Tibial artery (tissue), 4 donors: ENCODE measurements at regions not wholly inside any gene's neighbourhood (a gene's known extent, or its start where the extent isn't known, plus 50 kb on each side); places are given as distances from the start of the nearest gene placed in this dataset.

Experiments used
- DNase-seq, 2 donors: peaks; one replicate each; pipeline ENCODE4 v3.0.0-alpha.2; 2019
- H3K27ac ChIP-seq, 2 donors: fragments of 200-600 bp; sonication (generic) in 1 of 2; 1 replicate in 1 of 2; 2 replicates in 1 of 2; pipeline ENCODE4 v1.5.1; 2018 to 2019; ENCODE audit warnings: mild to moderate bottlenecking in 1 of 2
- H3K27me3 ChIP-seq, 2 donors: fragments of 200-600 bp; sonication (generic) in 1 of 2; one replicate each; pipeline versions ENCODE4 v1.5.1 to v1.6.0; 2016 to 2019
- H3K36me3 ChIP-seq, 3 donors: fragments of 200-600 bp; sonication (generic) in 2 of 3; one replicate each; pipeline ENCODE4 v1.5.1; 2016 to 2019; ENCODE audit warnings: mild to moderate bottlenecking in 2 of 3
- H3K4me1 ChIP-seq, 4 donors: fragments of 200-600 bp; sonication (generic) in 2 of 4; 1 replicate in 3 of 4; 2 replicates in 1 of 4; pipeline ENCODE4 v1.5.1; 2016 to 2019
- H3K4me3 ChIP-seq, 2 donors: fragments of 200-600 bp; sonication (generic) in 1 of 2; 1 replicate in 1 of 2; 2 replicates in 1 of 2; pipeline ENCODE4 v1.5.1; 2018 to 2019; ENCODE audit warnings: mild to moderate bottlenecking in 2 of 2
- H3K9me3 ChIP-seq, 3 donors: fragments of 200-600 bp; sonication (generic) in 1 of 3; one replicate each; pipeline ENCODE4 v1.5.1; 2016 to 2019
- intact Hi-C: fragments of 100-400 bp; cut with DNase I; formaldehyde crosslinking; loops from one replicate; pipeline ENCODE4 v1.15.0; 2023; ENCODE audit warnings: low total_unique reads
- TF ChIP-seq, protein P1 (sequence below), 2 experiments: fragments of 200-600 bp in 1 of 2; fragments of 450-650 bp in 1 of 2; IDR thresholded peaks; one replicate each; pipeline ENCODE4 v1.5.1; 2017 to 2019; ENCODE audit warnings: antibody characterized with exemption in 2 of 2, mild to moderate bottlenecking in 1 of 2, moderate library complexity in 1 of 2

DNA sequence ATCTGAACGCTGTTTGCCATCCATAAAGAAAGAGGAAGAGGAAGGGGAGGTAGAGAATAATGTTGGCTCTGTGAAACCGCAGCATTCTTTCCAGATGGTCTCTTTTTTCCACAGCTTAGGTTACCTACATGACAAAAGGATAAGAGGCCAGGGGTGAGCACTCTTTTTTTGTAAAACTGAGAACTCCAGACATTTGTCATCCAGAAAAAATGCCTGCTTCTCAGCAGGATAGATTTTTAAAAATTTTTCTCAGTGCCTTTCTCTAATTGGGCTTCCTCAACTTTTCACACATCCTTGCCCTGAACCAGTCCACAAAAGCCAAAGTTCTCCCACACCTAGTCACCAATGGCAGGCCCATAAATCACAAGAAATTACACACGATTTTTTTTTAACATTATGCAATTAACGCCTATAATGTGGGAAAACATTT, 158.1 kb upstream of the TENM3 start:
- TF ChIP-seq, protein P1, sequence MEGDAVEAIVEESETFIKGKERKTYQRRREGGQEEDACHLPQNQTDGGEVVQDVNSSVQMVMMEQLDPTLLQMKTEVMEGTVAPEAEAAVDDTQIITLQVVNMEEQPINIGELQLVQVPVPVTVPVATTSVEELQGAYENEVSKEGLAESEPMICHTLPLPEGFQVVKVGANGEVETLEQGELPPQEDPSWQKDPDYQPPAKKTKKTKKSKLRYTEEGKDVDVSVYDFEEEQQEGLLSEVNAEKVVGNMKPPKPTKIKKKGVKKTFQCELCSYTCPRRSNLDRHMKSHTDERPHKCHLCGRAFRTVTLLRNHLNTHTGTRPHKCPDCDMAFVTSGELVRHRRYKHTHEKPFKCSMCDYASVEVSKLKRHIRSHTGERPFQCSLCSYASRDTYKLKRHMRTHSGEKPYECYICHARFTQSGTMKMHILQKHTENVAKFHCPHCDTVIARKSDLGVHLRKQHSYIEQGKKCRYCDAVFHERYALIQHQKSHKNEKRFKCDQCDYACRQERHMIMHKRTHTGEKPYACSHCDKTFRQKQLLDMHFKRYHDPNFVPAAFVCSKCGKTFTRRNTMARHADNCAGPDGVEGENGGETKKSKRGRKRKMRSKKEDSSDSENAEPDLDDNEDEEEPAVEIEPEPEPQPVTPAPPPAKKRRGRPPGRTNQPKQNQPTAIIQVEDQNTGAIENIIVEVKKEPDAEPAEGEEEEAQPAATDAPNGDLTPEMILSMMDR (IDR thresholded peaks at IDR 0.05) = no peak
- Histone ChIP-seq H3K27ac (no peak overlapping the region), H3K4me1 (no peaks in the 10 kb centered on the region), H3K27me3 (no peaks in the 10 kb centered on the region), H3K36me3 (no peaks in the 10 kb centered on the region), H3K4me3 (no peak overlapping the region), H3K9me3 (no peaks in the 10 kb centered on the region)
- DNase-seq = no peak
- intact Hi-C loops = no loop called here

GRCh38 chr4:182089326-182089725, 153.9 kb upstream of the TENM3 start:
- TF ChIP-seq, protein P1 (IDR thresholded peaks at IDR 0.05) = no peak
- no peak overlapping the region for H3K4me3 ChIP-seq
- no peaks in the 10 kb centered on the region for H3K36me3 ChIP-seq
- DNase-seq = no peak
- H3K4me1 ChIP-seq = no peaks in the 10 kb centered on the region
- H3K27ac ChIP-seq = no peak overlapping the region
- H3K9me3 ChIP-seq = no peaks in the 10 kb centered on the region
- H3K27me3 ChIP-seq = no peaks in the 10 kb centered on the region
- intact Hi-C loops = no loop called here

DNA sequence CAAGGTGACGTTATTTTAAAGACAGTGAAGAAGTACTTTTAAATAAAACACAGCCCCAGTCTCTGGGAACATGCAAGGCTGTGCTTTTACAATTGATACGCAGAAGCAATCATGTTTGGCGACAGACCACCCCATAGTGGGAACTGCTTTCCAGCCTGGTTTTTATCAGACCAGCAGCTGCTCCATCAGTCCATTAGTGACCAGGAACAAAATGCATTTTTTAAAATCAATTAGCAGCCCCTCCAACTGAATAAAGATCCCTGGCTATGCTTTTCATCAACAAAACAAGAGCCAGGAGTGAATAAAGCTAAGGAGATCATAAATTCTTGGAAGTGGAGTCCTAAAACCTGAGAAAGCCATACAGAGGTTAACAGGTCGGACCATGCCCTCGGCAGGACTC, 153.0 kb upstream of the TENM3 start:
- TF ChIP-seq, protein P1 (IDR thresholded peaks at IDR 0.05) = no peak
- H3K4me3 ChIP-seq = no peak overlapping the region
- H3K9me3 ChIP-seq = no peaks in the 10 kb centered on the region
- DNase-seq = no peak
- no peaks in the 10 kb centered on the region for H3K27me3 ChIP-seq
- no peak overlapping the region for H3K27ac ChIP-seq
- intact Hi-C loops = no loop called here
- no peaks in the 10 kb centered on the region for H3K4me1 ChIP-seq
- no peaks in the 10 kb centered on the region for H3K36me3 ChIP-seq

GRCh38 chr4:182091128-182091527, 152.1 kb upstream of the TENM3 start:
- Histone ChIP-seq H3K4me1 (no peaks in the 10 kb centered on the region), H3K36me3 (no peaks in the 10 kb centered on the region), H3K27ac (no peak overlapping the region), H3K27me3 (no peaks in the 10 kb centered on the region), H3K9me3 (no peaks in the 10 kb centered on the region), H3K4me3 (no peak overlapping the region)
- TF ChIP-seq, protein P1 (IDR thresholded peaks at IDR 0.05) = no peak
- no peak for DNase-seq
- intact Hi-C loops = no loop called here

DNA sequence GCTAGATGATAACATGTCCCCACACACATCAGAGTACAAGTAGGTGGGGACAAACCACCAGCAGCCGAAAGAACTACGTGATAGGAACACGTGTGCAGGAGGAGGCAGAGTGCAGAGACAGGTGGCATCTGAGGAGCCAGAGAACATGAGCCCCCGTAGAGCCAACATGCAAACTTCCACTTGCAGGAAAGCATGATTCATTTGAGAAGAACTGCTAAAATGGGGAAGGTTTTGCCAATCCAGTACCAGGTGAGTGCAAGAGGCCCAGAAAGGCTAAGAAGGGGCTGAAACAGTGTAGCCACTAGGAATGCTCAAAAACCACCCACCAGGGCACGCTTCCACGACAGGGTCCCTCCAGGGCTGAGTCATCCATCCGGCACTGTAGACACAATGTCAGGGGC, 149.8 kb upstream of the TENM3 start:
- Histone ChIP-seq H3K4me3 (no peak overlapping the region), H3K27me3 (no peaks in the 10 kb centered on the region), H3K9me3 (no peaks in the 10 kb centered on the region), H3K27ac (no peak overlapping the region), H3K4me1 (no peaks in the 10 kb centered on the region), H3K36me3 (no peaks in the 10 kb centered on the region)
- no peak for DNase-seq
- TF ChIP-seq, protein P1 (IDR thresholded peaks at IDR 0.05) = no peak
- intact Hi-C loops = no loop called here

DNA sequence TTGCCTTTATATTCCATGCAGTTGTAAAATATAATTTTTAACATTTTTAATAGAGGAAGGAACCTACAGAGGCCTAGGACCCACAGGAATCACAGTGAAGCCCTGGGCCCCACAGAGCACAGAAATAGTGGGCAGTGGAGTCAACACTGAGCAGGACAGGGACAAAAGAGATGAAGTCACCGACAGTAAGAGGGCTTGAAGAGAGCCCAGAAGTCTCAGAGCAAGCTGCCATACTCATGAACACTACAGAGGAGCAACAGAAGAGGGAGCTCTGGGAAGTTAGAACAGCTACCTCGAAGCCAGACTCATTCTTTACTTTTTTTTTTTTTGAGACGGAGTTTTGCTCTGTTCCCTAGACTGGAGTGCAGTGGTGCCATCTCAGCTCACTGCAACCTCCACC, 149.3 kb upstream of the TENM3 start:
- H3K4me1 ChIP-seq = no peaks in the 10 kb centered on the region
- H3K27ac ChIP-seq = no peak overlapping the region
- H3K36me3 ChIP-seq = no peaks in the 10 kb centered on the region
- TF ChIP-seq, protein P1 (IDR thresholded peaks at IDR 0.05) = no peak
- intact Hi-C loops = no loop called here
- no peaks in the 10 kb centered on the region for H3K9me3 ChIP-seq
- DNase-seq = no peak
- no peak overlapping the region for H3K4me3 ChIP-seq
- no peaks in the 10 kb centered on the region for H3K27me3 ChIP-seq
